ENCODE measurements at regions not wholly inside any gene's neighbourhood (a gene's known extent, or its start where the extent isn't known, plus 50 kb on each side); places are given as distances from the start of the nearest gene placed in this dataset.

GRCh38 chr2:20104900-20105545, 53.6 kb upstream of the LAPTM4A start:
- H3K9me3 ChIP-seq, result peaks cover 0 to 21% (median 0%) of the 10 kb centered on the region in 4 donors

GRCh38 chr2:20103530-20103929, 52.1 kb upstream of the LAPTM4A start:
- no peak for DNase-seq (ENCODE audit: low spot score in 2 of 2)
- Histone ChIP-seq H3K4me3 (no peak overlapping the region), H3K27ac (no peak overlapping the region), H3K4me1 (no peaks in the 10 kb centered on the region), H3K36me3 (no peaks in the 10 kb centered on the region), H3K27me3 (peaks cover 0 to 20% of the 10 kb centered on the region in 2 donors), H3K9me3 (peaks cover 0 to 21% (median 0%) of the 10 kb centered on the region in 4 donors)
- TF ChIP-seq POLR2A (IDR thresholded peaks at IDR 0.05), result no peak
- WGBS, 2 donors, result 39 to 46% methylated on average over 2 of the region's 2 CpGs

More at GRCh38 chr2:20104900-20105545, 53.6 kb upstream of the LAPTM4A start:
- no peak for DNase-seq (ENCODE audit: low spot score in 2 of 2)
- no peak for TF ChIP-seq EP300 (IDR thresholded peaks at IDR 0.05)
- no peak for TF ChIP-seq POLR2A (IDR thresholded peaks at IDR 0.05)
- no peak for TF ChIP-seq CTCF (IDR thresholded peaks at IDR 0.05)
- H3K27ac ChIP-seq, result no peak overlapping the region
- WGBS, 2 donors, result 65 to 83% methylated on average over 9 of the region's 9 CpGs
- H3K4me3 ChIP-seq, result no peak overlapping the region
- no peaks in the 10 kb centered on the region for H3K36me3 ChIP-seq
- H3K4me1 ChIP-seq, result no peaks in the 10 kb centered on the region
- peaks cover 0 to 20% of the 10 kb centered on the region in 2 donors for H3K27me3 ChIP-seq

All from tibial nerve (tissue), 4 donors.